Activated CD8-positive, alpha-beta memory T cell treated with anti-CD3 and anti-CD28 coated beads, Interleukin-2, amount 10 ng/mL, durations not matched to agents 7 days and 5 days (primary cell): ENCODE measurements at regions not wholly inside any gene's neighbourhood (a gene's known extent, or its start where the extent isn't known, plus 50 kb on each side); places are given as distances from the start of the nearest gene placed in this dataset.
"Not testable (repeated sequence)": the region's sequence is repeated elsewhere in the genome, so short reads cannot be mapped to it uniquely, and the experiment has no call there.

Experiments
- ATAC-seq: fragments of 150-1000 bp; cut with Tn5 transposase; one replicate; pipeline ENCODE4 v1.10.0; 2021; ENCODE audit warnings: moderate library complexity
- CTCF ChIA-PET: fragments of 350-600 bp; sonication (Branson Sonifier 250); formaldehyde crosslinking; loops from one replicate; lab custom pipeline; 2021; ENCODE audit warnings: antibody characterized with exemption; lab: Charles Lee
- DNase-seq: peaks from one replicate; pipeline ENCODE4 v3.0.0-alpha.2; 2020
- H3K27ac Mint-ChIP-seq: one replicate; pipeline ENCODE4 v1.8.0; 2021; ENCODE audit warnings: mild to moderate bottlenecking, mixed read lengths
- H3K27me3 Mint-ChIP-seq: one replicate; pipeline ENCODE4 v1.8.0; 2021; ENCODE audit warnings: mixed read lengths
- H3K36me3 Mint-ChIP-seq: one replicate; pipeline ENCODE4 v1.8.0; 2021; ENCODE audit warnings: mild to moderate bottlenecking, mixed read lengths
- H3K4me1 Mint-ChIP-seq: one replicate; pipeline ENCODE4 v1.8.0; 2021; ENCODE audit warnings: mixed read lengths
- H3K4me3 Mint-ChIP-seq: one replicate; pipeline ENCODE4 v1.8.0; 2021; ENCODE audit warnings: mild to moderate bottlenecking, moderate library complexity, mixed read lengths
- H3K9me3 Mint-ChIP-seq: one replicate; pipeline ENCODE4 v1.8.0; 2022; ENCODE audit warnings: low read depth, mixed read lengths

DNA sequence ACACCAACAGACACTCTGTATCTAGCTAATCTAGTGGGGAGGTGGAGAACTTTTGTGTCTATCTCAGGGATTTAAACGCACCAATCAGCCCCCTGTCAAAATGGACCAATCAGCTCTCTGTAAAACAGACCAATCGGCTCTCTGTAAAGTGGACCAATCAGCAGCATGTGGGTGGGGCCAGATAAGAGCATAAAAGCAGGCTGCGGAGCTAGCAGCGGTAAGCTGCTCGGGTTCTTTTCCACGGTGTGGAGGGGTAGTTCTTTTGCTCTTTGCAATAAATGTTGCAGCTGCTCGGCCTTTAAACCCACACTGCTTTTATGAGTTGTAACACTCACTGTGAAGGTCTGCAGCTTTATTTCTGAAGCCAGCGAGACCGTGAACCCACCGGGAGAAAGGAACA is 51.3 kb upstream of the FOXI3 start:
- Mint-ChIP-seq H3K36me3 (no peaks in the 10 kb centered on the region), H3K27ac (no peak overlapping the region), H3K4me3 (no peak overlapping the region), H3K4me1 (no peaks in the 10 kb centered on the region), H3K9me3 (no peaks in the 10 kb centered on the region), H3K27me3 (peaks cover 3% of the 10 kb centered on the region)
- ATAC-seq: no peak
- DNase-seq: no peak
- CTCF ChIA-PET: interaction anchor here (1.4 kb wide), 1 partner anchor 168 kb away, joined by 3 read pairs; no protein-coding TSS in a partner anchor

GRCh38 chr2:88503359-88503662 is 50.8 kb upstream of the FOXI3 start:
- H3K4me1 Mint-ChIP-seq, H3K27ac Mint-ChIP-seq, H3K27me3 Mint-ChIP-seq, DNase-seq, H3K36me3 Mint-ChIP-seq, ATAC-seq, H3K9me3 Mint-ChIP-seq, H3K4me3 Mint-ChIP-seq: not testable (repeated sequence)
- CTCF ChIA-PET: interaction anchor here (1.4 kb wide), 1 partner anchor 168 kb away, joined by 3 read pairs; no protein-coding TSS in a partner anchor
